H9 (cell line): ENCODE measurements at regions not wholly inside any gene's neighbourhood (a gene's known extent, or its start where the extent isn't known, plus 50 kb on each side); places are given as distances from the start of the nearest gene placed in this dataset.

ENCODE experiments used
- DNase-seq: peaks from one replicate; pipeline ENCODE4 v3.0.0-alpha.2; 2017
- H2AFZ ChIP-seq: one replicate; pipeline ENCODE4 v1.6.1; 2013; ENCODE audit warnings: mild to moderate bottlenecking, low read length, control low read depth, moderate library complexity
- H2AK5ac ChIP-seq: 2 replicates; pipeline ENCODE4 v1.6.1; 2013; ENCODE audit warnings: low read length, control low read depth, mixed read lengths; ENCODE audit not compliant: insufficient read length
- H2BK120ac ChIP-seq: one replicate; pipeline ENCODE4 v1.6.1; 2013; ENCODE audit warnings: low read depth, mild to moderate bottlenecking, low read length, control low read depth, inconsistent platforms; ENCODE audit not compliant: poor library complexity, severe bottlenecking
- H2BK12ac ChIP-seq: 2 replicates; pipeline ENCODE4 v1.6.1; 2013; ENCODE audit warnings: low read length, control low read depth, mixed read lengths, low read depth; ENCODE audit not compliant: insufficient read length
- H2BK15ac ChIP-seq: 2 replicates; pipeline ENCODE4 v1.6.1; 2013; ENCODE audit warnings: low read depth, low read length, control low read depth
- H2BK20ac ChIP-seq: one replicate; pipeline ENCODE4 v1.6.1; 2013; ENCODE audit warnings: low read depth, mild to moderate bottlenecking, low read length, control low read depth, inconsistent platforms; ENCODE audit not compliant: poor library complexity, severe bottlenecking
- H2BK5ac ChIP-seq: 2 replicates; pipeline ENCODE4 v1.6.1; 2013; ENCODE audit warnings: low read length, control low read depth, mixed read lengths; ENCODE audit not compliant: insufficient read length
- H3K14ac ChIP-seq: 2 replicates; pipeline ENCODE4 v1.6.1; 2013; ENCODE audit warnings: low read length, control low read depth; ENCODE audit not compliant: insufficient read depth
- H3K18ac ChIP-seq: 2 replicates; pipeline ENCODE4 v1.6.1; 2013; ENCODE audit warnings: low read depth, mild to moderate bottlenecking, mixed read lengths, low read length, control low read depth; ENCODE audit not compliant: insufficient read length
- H3K23ac ChIP-seq: 2 replicates; pipeline ENCODE4 v1.6.1; 2013; ENCODE audit warnings: low read length, control low read depth, mixed read lengths, low read depth; ENCODE audit not compliant: insufficient read length
- H3K23me2 ChIP-seq: 2 replicates; pipeline ENCODE4 v1.6.1; 2013; ENCODE audit warnings: low read depth, mild to moderate bottlenecking, mixed read lengths, low read length, control low read depth; ENCODE audit not compliant: insufficient read length, poor library complexity, severe bottlenecking
- H3K27ac ChIP-seq: 2 replicates; pipeline ENCODE4 v1.5.1; 2013; ENCODE audit warnings: low read length, control low read depth, mixed read lengths, low read depth; ENCODE audit not compliant: insufficient read length
- H3K27me3 ChIP-seq: 2 replicates; pipeline ENCODE4 v1.6.1; 2013; ENCODE audit warnings: low read length, control low read depth, inconsistent platforms; ENCODE audit not compliant: insufficient read depth
- H3K4ac ChIP-seq: 2 replicates; pipeline ENCODE4 v1.6.1; 2013; ENCODE audit warnings: low read depth, mild to moderate bottlenecking, control low read depth, inconsistent platforms, low read length, moderate library complexity
- H3K4me1 ChIP-seq: 2 replicates; pipeline ENCODE4 v1.6.1; 2013; ENCODE audit warnings: low read length, control low read depth, inconsistent platforms; ENCODE audit not compliant: insufficient read depth
- H3K4me2 ChIP-seq: 2 replicates; pipeline ENCODE4 v1.6.1; 2013; ENCODE audit warnings: low read length, control low read depth, mixed read lengths; ENCODE audit not compliant: insufficient read length, insufficient read depth
- H3K56ac ChIP-seq: 2 replicates; pipeline ENCODE4 v1.6.1; 2013; ENCODE audit warnings: low read depth, mild to moderate bottlenecking, mixed read lengths, low read length, control low read depth; ENCODE audit not compliant: insufficient read length
- H3K79me1 ChIP-seq: 2 replicates; pipeline ENCODE4 v1.6.1; 2013; ENCODE audit warnings: low read depth, mild to moderate bottlenecking, moderate library complexity, low read length, control low read depth, inconsistent platforms; ENCODE audit not compliant: insufficient read depth, poor library complexity, severe bottlenecking
- H3K79me2 ChIP-seq: 2 replicates; pipeline ENCODE4 v1.6.1; 2013; ENCODE audit warnings: low read length, control low read depth, inconsistent platforms; ENCODE audit not compliant: insufficient read depth
- H3K9ac ChIP-seq: 2 replicates; pipeline ENCODE4 v1.6.1; 2013; ENCODE audit warnings: low read length, control low read depth, mixed read lengths; ENCODE audit not compliant: insufficient read length; ENCODE audit errors: extremely low read depth
- H3K9me3 ChIP-seq: one replicate; pipeline ENCODE4 v1.6.1; 2013; ENCODE audit warnings: low read depth, low read length, inconsistent platforms; ENCODE audit not compliant: control insufficient read depth
- H3T11ph ChIP-seq: one replicate; pipeline ENCODE4 v1.6.1; 2013; ENCODE audit warnings: mild to moderate bottlenecking, low read length, control low read depth, inconsistent platforms
- H4K20me1 ChIP-seq: one replicate; pipeline ENCODE4 v1.6.1; 2013; ENCODE audit not compliant: control insufficient read depth, insufficient read length, insufficient read depth
- H4K5ac ChIP-seq: 2 replicates; pipeline ENCODE4 v1.6.1; 2013; ENCODE audit warnings: low read depth, mild to moderate bottlenecking, mixed read lengths, low read length, control low read depth; ENCODE audit not compliant: insufficient read length
- H4K8ac ChIP-seq: replicated peaks from 2 replicates; pipeline ENCODE4 v1.6.1; 2013; ENCODE audit warnings: low read length, control low read depth, mixed read lengths, low read depth; ENCODE audit not compliant: insufficient read length
- H4K91ac ChIP-seq: 2 replicates; pipeline ENCODE4 v1.6.1; 2013; ENCODE audit warnings: low read depth, mild to moderate bottlenecking, moderate library complexity, mixed read lengths, low read length, control low read depth; ENCODE audit not compliant: insufficient read length
- H3K27ac Mint-ChIP-seq, 3 experiments: 2 replicates in 2 of 3; 3 replicates in 1 of 3; pipeline ENCODE4 v1.8.0; 2020 to 2021; ENCODE audit warnings: mixed read lengths in 3 of 3, mild to moderate bottlenecking in 1 of 3, moderate library complexity in 1 of 3
- H3K27me3 Mint-ChIP-seq: 2 replicates; pipeline ENCODE4 v1.8.0; 2021; ENCODE audit warnings: low read depth, mild to moderate bottlenecking, moderate library complexity, mixed read lengths
- H3K36me3 Mint-ChIP-seq, 3 experiments: 2 replicates in 2 of 3; 3 replicates in 1 of 3; pipeline ENCODE4 v1.8.0; 2020 to 2021; ENCODE audit warnings: low read depth in 3 of 3, mixed read lengths in 3 of 3; ENCODE audit not compliant: insufficient read depth in 1 of 3
- H3K4me1 Mint-ChIP-seq, 2 experiments: 2 replicates each; pipeline ENCODE4 v1.8.0; 2020; ENCODE audit warnings: mixed read lengths in 2 of 2
- H3K4me3 Mint-ChIP-seq, 2 experiments: 2 replicates in 1 of 2; 3 replicates in 1 of 2; pipeline ENCODE4 v1.8.0; 2020 to 2021; ENCODE audit warnings: mild to moderate bottlenecking in 2 of 2, mixed read lengths in 2 of 2, moderate library complexity in 1 of 2
- H3K9me3 Mint-ChIP-seq, 2 experiments: 2 replicates in 1 of 2; 3 replicates in 1 of 2; pipeline ENCODE4 v1.8.0; 2020; ENCODE audit warnings: mild to moderate bottlenecking in 2 of 2, mixed read lengths in 2 of 2, moderate library complexity in 1 of 2
- WGBS: extraction: QIAGEN DNeasy Blood & Tissue Kit; methylation state at CpG from one replicate; pipeline ENCODE4 v1.1.7; 2013; ENCODE audit warnings: missing lambda C conversion rate, low lambda C conversion rate, mixed read lengths; ENCODE audit not compliant: insufficient read length; ENCODE audit errors: extremely low coverage; 5-methylcytosine and 5-hydroxymethylcytosine counted together
- TF ChIP-seq, protein P1 (sequence below): fragments of 200-600 bp; sonication (generic); conservative IDR thresholded peaks from 3 replicates; pipeline ENCODE4 v1.8.0; 2021; ENCODE audit warnings: antibody characterized with exemption, mild to moderate bottlenecking

DNA sequence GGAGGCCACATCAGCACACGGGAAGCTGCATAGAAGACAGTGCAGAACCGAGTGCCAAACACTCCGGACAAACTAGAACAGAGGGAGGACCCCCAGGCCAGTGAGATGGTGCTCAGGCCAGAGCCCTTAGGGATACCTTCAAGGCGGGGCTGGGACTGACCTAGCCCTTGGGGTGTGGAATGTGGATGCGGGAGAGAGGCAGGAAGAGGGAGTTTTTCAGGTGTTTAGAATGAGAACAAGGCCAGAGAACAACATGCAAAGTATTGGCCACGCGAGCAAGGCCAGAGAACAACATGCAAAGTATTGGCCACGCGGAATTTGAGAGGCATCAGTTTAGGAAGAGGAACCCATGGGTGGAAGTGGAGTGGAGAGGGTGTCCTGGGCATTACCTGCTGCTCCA, 65.1 kb upstream of the ATP12A start:
- Histone ChIP-seq H3K56ac (no peak overlapping the region), H3K23me2 (no peaks in the 10 kb centered on the region), H3T11ph (no peak overlapping the region), H3K18ac (no peak overlapping the region), H3K9me3 (no peaks in the 10 kb centered on the region), H4K8ac (no peak overlapping the region), H2BK20ac (no peak overlapping the region), H3K27ac (no peak overlapping the region), H4K20me1 (no peaks in the 10 kb centered on the region), H2BK12ac (no peak overlapping the region), H3K23ac (no peak overlapping the region), H3K79me2 (no peaks in the 10 kb centered on the region), H2AK5ac (no peak overlapping the region), H2BK5ac (no peak overlapping the region), H4K5ac (no peak overlapping the region), H3K79me1 (no peaks in the 10 kb centered on the region), H2AFZ (no peak overlapping the region), H3K4ac (no peak overlapping the region), H3K4me2 (no peak overlapping the region), H2BK120ac (no peak overlapping the region), H4K91ac (no peak overlapping the region), H3K27me3 (no peaks in the 10 kb centered on the region), H2BK15ac (no peak overlapping the region), H3K14ac (no peak overlapping the region), H3K9ac (no peak overlapping the region), H3K4me1 (no peaks in the 10 kb centered on the region)
- no peak overlapping the region for H3K27ac Mint-ChIP-seq
- WGBS, result no CpG with 5 or more reads among the region's 9 CpGs
- H3K36me3 Mint-ChIP-seq, result no peaks in the 10 kb centered on the region
- peaks cover 18 to 21% of the 10 kb centered on the region in 2 experiments for H3K4me1 Mint-ChIP-seq
- no peak for DNase-seq
- H3K27me3 Mint-ChIP-seq, result peaks cover 13% of the 10 kb centered on the region
- no peaks in the 10 kb centered on the region for H3K9me3 Mint-ChIP-seq
- H3K4me3 Mint-ChIP-seq, result no peak overlapping the region
- TF ChIP-seq, protein P1, sequence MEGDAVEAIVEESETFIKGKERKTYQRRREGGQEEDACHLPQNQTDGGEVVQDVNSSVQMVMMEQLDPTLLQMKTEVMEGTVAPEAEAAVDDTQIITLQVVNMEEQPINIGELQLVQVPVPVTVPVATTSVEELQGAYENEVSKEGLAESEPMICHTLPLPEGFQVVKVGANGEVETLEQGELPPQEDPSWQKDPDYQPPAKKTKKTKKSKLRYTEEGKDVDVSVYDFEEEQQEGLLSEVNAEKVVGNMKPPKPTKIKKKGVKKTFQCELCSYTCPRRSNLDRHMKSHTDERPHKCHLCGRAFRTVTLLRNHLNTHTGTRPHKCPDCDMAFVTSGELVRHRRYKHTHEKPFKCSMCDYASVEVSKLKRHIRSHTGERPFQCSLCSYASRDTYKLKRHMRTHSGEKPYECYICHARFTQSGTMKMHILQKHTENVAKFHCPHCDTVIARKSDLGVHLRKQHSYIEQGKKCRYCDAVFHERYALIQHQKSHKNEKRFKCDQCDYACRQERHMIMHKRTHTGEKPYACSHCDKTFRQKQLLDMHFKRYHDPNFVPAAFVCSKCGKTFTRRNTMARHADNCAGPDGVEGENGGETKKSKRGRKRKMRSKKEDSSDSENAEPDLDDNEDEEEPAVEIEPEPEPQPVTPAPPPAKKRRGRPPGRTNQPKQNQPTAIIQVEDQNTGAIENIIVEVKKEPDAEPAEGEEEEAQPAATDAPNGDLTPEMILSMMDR, result no peak
